HFFc6 (cell line): ENCODE measurements at regions not wholly inside any gene's neighbourhood (a gene's known extent, or its start where the extent isn't known, plus 50 kb on each side); places are given as distances from the start of the nearest gene placed in this dataset.
A peak's percentile ranks its signal among the peaks of the same experiment; 100 is the strongest.

ENCODE experiments used
- DNase-seq: peaks from one replicate; pipeline ENCODE4 v3.0.0-alpha.2; 2018
- H3K27ac Mint-ChIP-seq: 2 replicates; pipeline ENCODE4 v1.8.0; 2020; ENCODE audit warnings: mild to moderate bottlenecking, mixed read lengths
- H3K27me3 Mint-ChIP-seq: 2 replicates; pipeline ENCODE4 v1.8.0; 2021; ENCODE audit warnings: mild to moderate bottlenecking, moderate library complexity, mixed read lengths; ENCODE audit not compliant: insufficient read depth
- H3K36me3 Mint-ChIP-seq: 2 replicates; pipeline ENCODE4 v1.8.0; 2021; ENCODE audit warnings: low read depth, mixed read lengths
- H3K4me1 Mint-ChIP-seq: 2 replicates; pipeline ENCODE4 v1.8.0; 2020; ENCODE audit warnings: low read depth, mixed read lengths
- H3K4me3 Mint-ChIP-seq: 2 replicates; pipeline ENCODE4 v1.8.0; 2020; ENCODE audit warnings: mild to moderate bottlenecking, moderate library complexity, mixed read lengths
- H3K9me3 Mint-ChIP-seq: 2 replicates; pipeline ENCODE4 v1.8.0; 2020; ENCODE audit warnings: mild to moderate bottlenecking, mixed read lengths
- CTCF ChIP-seq: fragments of 200-600 bp; sonication (generic); IDR thresholded peaks from 2 replicates; pipeline ENCODE4 v1.5.0; 2021; ENCODE audit warnings: antibody characterized with exemption, mild to moderate bottlenecking

GRCh38 chr7:54477083-54477482 is 65.1 kb upstream of the VSTM2A start:
- Mint-ChIP-seq H3K9me3 (peaks cover 19% of the 10 kb centered on the region), H3K4me3 (no peak overlapping the region), H3K36me3 (no peaks in the 10 kb centered on the region), H3K27ac (no peak overlapping the region), H3K4me1 (no peaks in the 10 kb centered on the region), H3K27me3 (no peaks in the 10 kb centered on the region; the same call in 1 of the 2 replicates)
- no peak for DNase-seq
- TF ChIP-seq CTCF: peak; percentile 51

- Mint-ChIP-seq H3K27ac (no peak overlapping the region), H3K4me1 (no peaks in the 10 kb centered on the region), H3K27me3 (no peaks in the 10 kb centered on the region), H3K9me3 (peaks cover 43% of the 10 kb centered on the region), H3K36me3 (no peaks in the 10 kb centered on the region), H3K4me3 (no peak overlapping the region)
- no peak for DNase-seq
- no peak for TF ChIP-seq CTCF
Observed at GRCh38 chr7:54483523-54483922, 58.7 kb upstream of the VSTM2A start.

- Mint-ChIP-seq H3K4me1 (no peaks in the 10 kb centered on the region), H3K9me3 (peaks cover 41% of the 10 kb centered on the region), H3K27me3 (no peaks in the 10 kb centered on the region), H3K36me3 (no peaks in the 10 kb centered on the region), H3K27ac (no peak overlapping the region), H3K4me3 (no peak overlapping the region)
- no peak for TF ChIP-seq CTCF
- no peak for DNase-seq
Observed at GRCh38 chr7:54485044-54485443, 57.1 kb upstream of the VSTM2A start.
